Endodermal cell (in vitro differentiated cells): ENCODE measurements at regions not wholly inside any gene's neighbourhood (a gene's known extent, or its start where the extent isn't known, plus 50 kb on each side); places are given as distances from the start of the nearest gene placed in this dataset.

ENCODE experiments used
- DNase-seq: peaks from one replicate; pipeline ENCODE4 v3.0.0-alpha.2; 2017
- H3K27ac ChIP-seq: 2 replicates; pipeline ENCODE4 v1.5.1; 2013; ENCODE audit warnings: mild to moderate bottlenecking, low read depth, low read length, moderate library complexity
- H3K27me3 ChIP-seq: 2 replicates; pipeline ENCODE4 v1.6.1; 2013; ENCODE audit warnings: mild to moderate bottlenecking, low read length, moderate library complexity; ENCODE audit not compliant: insufficient read depth, control insufficient read depth, poor library complexity, severe bottlenecking
- H3K36me3 ChIP-seq: 2 replicates; pipeline ENCODE4 v1.7.0; 2013; ENCODE audit warnings: mild to moderate bottlenecking, low read length, moderate library complexity; ENCODE audit not compliant: control insufficient read depth, insufficient read depth
- H3K4me1 ChIP-seq: one replicate; pipeline ENCODE4 v1.7.0; 2013; ENCODE audit warnings: low read length; ENCODE audit not compliant: control insufficient read depth, insufficient read depth
- H3K4me3 ChIP-seq: 2 replicates; pipeline ENCODE4 v1.5.1; 2013; ENCODE audit warnings: mild to moderate bottlenecking, low read length, moderate library complexity
- H3K9ac ChIP-seq: 2 replicates; pipeline ENCODE4 v1.6.1; 2013; ENCODE audit warnings: mild to moderate bottlenecking, low read length, moderate library complexity; ENCODE audit not compliant: poor library complexity, severe bottlenecking; ENCODE audit errors: extremely low read depth
- H3K9me3 ChIP-seq: 2 replicates; pipeline ENCODE4 v1.6.1; 2013; ENCODE audit warnings: mild to moderate bottlenecking, low read length, moderate library complexity; ENCODE audit not compliant: control insufficient read depth
- H3K27ac Mint-ChIP-seq: 2 replicates; pipeline ENCODE4 v1.8.0; 2020; ENCODE audit warnings: mixed read lengths
- H3K27me3 Mint-ChIP-seq: 2 replicates; pipeline ENCODE4 v1.8.0; 2021; ENCODE audit warnings: mild to moderate bottlenecking, mixed read lengths; ENCODE audit not compliant: insufficient read depth
- H3K36me3 Mint-ChIP-seq: 2 replicates; pipeline ENCODE4 v1.8.0; 2020; ENCODE audit warnings: low read depth, mixed read lengths
- H3K4me1 Mint-ChIP-seq: 2 replicates; pipeline ENCODE4 v1.8.0; 2020; ENCODE audit warnings: mixed read lengths
- H3K4me3 Mint-ChIP-seq: 2 replicates; pipeline ENCODE4 v1.8.0; 2020; ENCODE audit warnings: mild to moderate bottlenecking, moderate library complexity, mixed read lengths
- H3K9me3 Mint-ChIP-seq: 2 replicates; pipeline ENCODE4 v1.8.0; 2020; ENCODE audit warnings: mild to moderate bottlenecking, mixed read lengths
- CTCF ChIP-seq: fragments of 200-600 bp; sonication (generic); conservative IDR thresholded peaks from 2 replicates; pipeline ENCODE4 v1.5.0; 2021; ENCODE audit warnings: antibody characterized with exemption, mild to moderate bottlenecking
- WGBS, 2 experiments: methylation state at CpG; one replicate each; pipeline versions ENCODE4 v1.1.5 to v1.1.7; 2013; ENCODE audit warnings: missing lambda C conversion rate in 2 of 2, mixed read lengths in 1 of 2; ENCODE audit not compliant: insufficient coverage in 1 of 2, insufficient read length in 1 of 2; 5-methylcytosine and 5-hydroxymethylcytosine counted together

DNA sequence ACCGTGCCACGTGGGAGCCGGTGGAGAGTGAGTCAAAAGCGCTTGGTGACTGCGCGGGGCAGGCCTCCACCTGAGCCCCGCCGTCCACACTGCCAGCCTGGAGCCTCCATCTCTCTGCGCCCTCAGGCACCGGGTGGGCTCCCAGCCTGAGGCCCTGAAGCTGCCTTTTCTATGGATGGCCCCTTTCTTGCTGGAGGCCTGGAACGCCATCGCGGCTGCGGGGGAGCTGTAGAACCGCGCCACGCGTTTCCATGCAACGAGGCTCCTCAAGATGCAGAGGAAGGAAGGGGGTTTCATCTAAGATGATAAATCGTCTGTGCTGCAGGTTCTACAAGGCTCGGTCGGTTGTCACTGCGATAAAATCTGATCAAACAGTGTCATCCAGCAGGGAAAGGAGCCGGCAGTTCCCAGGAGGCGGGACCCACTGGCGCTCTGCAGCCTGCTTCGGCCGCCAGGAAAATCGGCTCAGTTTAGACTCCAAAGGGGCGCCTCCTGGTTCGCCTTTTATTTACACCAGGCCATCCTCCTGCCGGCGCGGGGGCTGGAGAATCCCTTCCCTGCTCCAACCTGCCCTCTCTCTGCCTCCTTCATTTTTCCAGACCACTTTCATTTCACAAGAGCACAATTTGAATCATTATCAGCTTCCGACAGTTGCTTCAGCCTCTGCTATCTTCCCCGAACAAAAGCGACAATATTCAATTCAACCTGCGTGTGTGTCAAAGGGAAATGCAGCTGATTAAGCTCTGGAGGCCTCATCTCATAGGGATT, 624.4 kb downstream of the BRD1 start:
- DNase-seq, result peak; percentile 36
- no peak overlapping the region for H3K9ac ChIP-seq
- no peaks in the 10 kb centered on the region for H3K9me3 Mint-ChIP-seq
- no peak overlapping the region for H3K27ac ChIP-seq
- WGBS, 2 experiments, result 84 to 90% methylated on average over 14 to 37 of the region's 38 CpGs
- H3K36me3 Mint-ChIP-seq, result no peaks in the 10 kb centered on the region
- H3K27me3 ChIP-seq, result no peaks in the 10 kb centered on the region
- H3K36me3 ChIP-seq, result no peaks in the 10 kb centered on the region
- H3K4me3 Mint-ChIP-seq, result no peak overlapping the region
- no peaks in the 10 kb centered on the region for H3K4me1 Mint-ChIP-seq
- no peak overlapping the region for H3K27ac Mint-ChIP-seq
- no peaks in the 10 kb centered on the region for H3K9me3 ChIP-seq
- H3K4me3 ChIP-seq, result no peak overlapping the region
- no peaks in the 10 kb centered on the region for H3K4me1 ChIP-seq
- no peaks in the 10 kb centered on the region for H3K27me3 Mint-ChIP-seq
- no peak for TF ChIP-seq CTCF

DNA sequence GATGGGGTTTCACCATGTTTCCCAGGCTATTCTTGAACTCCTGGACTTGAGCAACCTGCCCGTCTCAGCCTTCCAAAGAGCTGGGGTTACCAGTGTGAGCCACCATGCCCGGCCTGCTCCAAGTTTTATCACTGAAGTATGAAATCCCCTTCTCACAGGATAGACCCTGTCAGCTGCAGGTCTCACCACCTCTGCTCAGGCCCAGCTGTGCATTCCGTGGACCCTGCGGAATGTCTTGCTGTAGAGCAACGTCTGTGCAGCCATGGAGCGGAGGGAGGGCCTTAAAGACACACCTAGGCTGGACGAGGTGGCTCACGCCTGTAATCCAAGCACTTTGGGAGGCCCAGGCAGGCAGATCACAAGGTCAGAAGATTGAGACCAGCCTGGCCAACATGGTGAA, 625.4 kb downstream of the BRD1 start:
- peak; percentile 27 for DNase-seq
- H3K27me3 ChIP-seq, result no peaks in the 10 kb centered on the region
- peaks cover 8% of the 10 kb centered on the region for H3K4me1 Mint-ChIP-seq
- H3K27ac Mint-ChIP-seq, result no peak overlapping the region
- H3K36me3 ChIP-seq, result no peaks in the 10 kb centered on the region
- H3K4me3 Mint-ChIP-seq, result no peak overlapping the region
- no peaks in the 10 kb centered on the region for H3K36me3 Mint-ChIP-seq
- WGBS, 2 experiments, result 81 to 85% methylated on average over 7 to 8 of the region's 8 CpGs
- H3K9ac ChIP-seq, result no peak overlapping the region
- H3K27me3 Mint-ChIP-seq, result no peaks in the 10 kb centered on the region
- no peak overlapping the region for H3K27ac ChIP-seq
- no peaks in the 10 kb centered on the region for H3K4me1 ChIP-seq
- TF ChIP-seq CTCF, result no peak
- no peaks in the 10 kb centered on the region for H3K9me3 ChIP-seq
- no peak overlapping the region for H3K4me3 ChIP-seq
- H3K9me3 Mint-ChIP-seq, result no peaks in the 10 kb centered on the region

DNA sequence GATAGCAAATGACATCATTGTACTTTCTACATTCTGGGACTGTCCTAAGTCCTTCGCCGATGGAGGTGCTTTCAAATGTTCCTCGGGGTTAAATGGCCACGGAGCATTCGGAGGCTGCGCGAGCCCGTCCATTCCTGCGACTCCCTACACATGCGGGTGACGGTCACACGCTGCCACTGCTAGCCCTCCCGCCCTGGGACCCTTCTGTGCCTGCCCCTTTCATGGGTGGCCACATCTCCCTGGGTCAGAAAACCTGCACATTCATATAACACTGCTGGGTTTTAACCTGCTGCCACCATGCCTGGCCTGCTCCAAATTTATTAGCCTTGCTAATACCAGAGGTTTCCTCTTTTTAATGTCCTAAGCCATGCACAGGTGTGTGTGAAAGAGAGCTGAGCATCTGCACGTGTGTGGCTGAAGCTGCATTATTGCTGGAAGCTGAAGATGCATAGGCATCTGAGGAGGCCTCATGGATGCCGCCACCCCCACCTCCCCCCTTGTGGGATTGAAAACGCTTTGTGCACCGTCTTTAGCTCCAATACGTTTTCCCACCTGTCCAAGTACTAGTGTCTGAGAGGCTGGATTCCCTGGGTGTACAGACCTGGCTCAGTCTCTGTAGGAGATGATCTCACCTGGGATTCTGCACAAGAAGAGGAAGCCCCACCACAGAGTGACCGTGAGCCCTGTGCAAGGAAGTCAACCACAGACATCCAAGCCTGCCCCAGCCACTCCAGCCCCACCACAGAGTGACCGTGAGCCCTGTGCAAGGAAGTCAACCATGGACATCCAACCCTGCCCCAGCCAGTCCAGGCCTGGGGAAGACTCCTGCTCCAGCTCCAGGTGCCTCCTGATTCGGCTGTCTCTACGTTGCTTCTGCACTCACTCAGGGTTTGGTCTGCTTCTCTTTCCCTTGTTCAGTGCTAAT, 626.4 kb downstream of the BRD1 start:
- Histone ChIP-seq H3K4me1 (no peaks in the 10 kb centered on the region), H3K4me3 (no peak overlapping the region), H3K36me3 (no peaks in the 10 kb centered on the region), H3K9me3 (no peaks in the 10 kb centered on the region), H3K27me3 (no peaks in the 10 kb centered on the region), H3K9ac (no peak overlapping the region), H3K27ac (no peak overlapping the region)
- H3K4me3 Mint-ChIP-seq, result no peak overlapping the region
- DNase-seq, result peak; percentile 25
- H3K27me3 Mint-ChIP-seq, result no peaks in the 10 kb centered on the region
- H3K4me1 Mint-ChIP-seq, result peaks cover 8% of the 10 kb centered on the region
- no peak for TF ChIP-seq CTCF
- 84 to 96% methylated on average over 17 to 22 of the region's 22 CpGs for WGBS, 2 experiments
- H3K9me3 Mint-ChIP-seq, result no peaks in the 10 kb centered on the region
- no peaks in the 10 kb centered on the region for H3K36me3 Mint-ChIP-seq
- H3K27ac Mint-ChIP-seq, result no peak overlapping the region
